Heart left ventricle (tissue), 16 donors: ENCODE measurements at regions not wholly inside any gene's neighbourhood (a gene's known extent, or its start where the extent isn't known, plus 50 kb on each side); places are given as distances from the start of the nearest gene placed in this dataset.
"Not testable (repeated sequence)": the region's sequence is repeated elsewhere in the genome, so short reads cannot be mapped to it uniquely, and the experiment has no call there.

Experiments used
- ATAC-seq, 4 donors: fragments of 200-7000 bp; cut with Tn5 transposase; one replicate each; pipeline ENCODE4 v1.9.1; 2020 to 2022; ENCODE audit warnings: moderate library complexity in 4 of 4, mild to moderate bottlenecking in 3 of 4, moderate number of reproducible peaks in 1 of 4
- DNase-seq, 5 donors: peaks; one replicate each; pipeline ENCODE4 v3.0.0-alpha.2; 2020
- H3K27ac ChIP-seq, 12 donors: fragments of 200-600 bp; sonication (generic) in 4 of 12; one replicate each; pipeline versions ENCODE4 v1.5.0 to v1.8.0; 2016 to 2022; ENCODE audit warnings: mild to moderate bottlenecking in 2 of 12
- H3K27me3 ChIP-seq, 9 donors: fragments of 200-600 bp; sonication (generic) in 2 of 9; one replicate each; pipeline versions ENCODE4 v1.5.1 to v1.8.0; 2016 to 2022; ENCODE audit warnings: mild to moderate bottlenecking in 3 of 9
- H3K36me3 ChIP-seq, 9 donors: fragments of 200-600 bp; sonication (generic) in 2 of 9; one replicate each; pipeline versions ENCODE4 v1.5.0 to v1.8.0; 2018 to 2022; ENCODE audit warnings: mild to moderate bottlenecking in 2 of 9
- H3K4me1 ChIP-seq, 12 donors: fragments of 200-600 bp; sonication (generic) in 4 of 12; one replicate each; pipeline versions ENCODE4 v1.5.0 to v1.8.0; 2016 to 2022; ENCODE audit warnings: mild to moderate bottlenecking in 3 of 12
- H3K4me3 ChIP-seq, 12 donors: fragments of 200-600 bp; sonication (generic) in 4 of 12; one replicate each; pipeline versions ENCODE4 v1.5.0 to v1.8.0; 2017 to 2022; ENCODE audit warnings: mild to moderate bottlenecking in 9 of 12, moderate library complexity in 4 of 12
- H3K9me3 ChIP-seq, 12 donors: fragments of 200-600 bp; sonication (generic) in 4 of 12; one replicate each; pipeline versions ENCODE4 v1.5.0 to v1.8.0; 2016 to 2022; ENCODE audit warnings: mild to moderate bottlenecking in 1 of 12
- CTCF ChIP-seq, 12 donors: fragments of 200-600 bp; sonication (generic) in 4 of 12; IDR thresholded peaks; one replicate each; pipeline versions ENCODE4 v1.5.0 to v1.8.0; 2018 to 2022; ENCODE audit warnings: antibody characterized with exemption in 12 of 12, mild to moderate bottlenecking in 5 of 12
- POLR2A ChIP-seq, 2 donors: fragments of 450-650 bp; IDR thresholded peaks; one replicate each; pipeline ENCODE4 v1.6.1; 2017; ENCODE audit warnings: antibody characterized with exemption in 2 of 2, mild to moderate bottlenecking in 2 of 2, moderate library complexity in 2 of 2
- WGBS, 4 donors: extraction: QIAGEN DNeasy Blood & Tissue Kit in 2 of 4; methylation state at CpG; one replicate each; pipeline versions ENCODE4 v1.1.5 to v1.1.7; 2013 to 2018; 5-methylcytosine and 5-hydroxymethylcytosine counted together
- intact Hi-C, 10 donors: fragments of 100-400 bp; cut with DNase I; formaldehyde crosslinking; loops; one replicate each; pipeline versions ENCODE4 v1.11.1 to v1.14.2; 2022
- donor health status: ischemic (EF 13 %, LVEDD 7.1; RV severe dilation, severe dysfunction).
- donor health status: healthy with polysubstance abuse.
- donor health status: DM: no; HTN: yes; CAD: no.
- donor health status: DM: no; HTN: no; CAD: no.
- donor health status: ischemic (EF 25% LVEDD 6.9; RV normal size, moderate dysfunction).
- donor health status: ischemic (EF 25% LVEDD 5.7; RV mildly dilated, moderate dysfunction).
- donor health status: healthy.
- donor health status: DM: yes; HTN: yes; CAD: no.
- donor health status: ischemic (EF 35%, LVEDD 5.7; RV mildly dilated, moderate dysfunction).
- donor health status: nonischemic (EF 11% LVEDD 7.7; RV severe dilation, severe dysfunction).
- donor health status: DM: yes; HTN: yes; CAD: no.
- donor health status: PGD.
- donor health status: ischemic (EF 29% LVEDD 5.4; RV normal size, mild dysfunction).
- donor health status: nonischemic (EF 23%, LVEDD 6.1; RV moderate dilation, normal function).

GRCh38 chr4:107449611-107450369, 270.2 kb downstream of the PAPSS1 start:
- no peaks in the 10 kb centered on the region for H3K9me3 ChIP-seq
- TF ChIP-seq POLR2A (IDR thresholded peaks at IDR 0.05) (no peak), CTCF (IDR thresholded peaks at IDR 0.05) (no peak)
- intact Hi-C loops = no loop called here

GRCh38 chr4:107442538-107443111, 277.4 kb downstream of the PAPSS1 start:
- TF ChIP-seq POLR2A (IDR thresholded peaks at IDR 0.05) (no peak), CTCF (IDR thresholded peaks at IDR 0.05) (no peak)
- Histone ChIP-seq H3K4me1 (no peaks in the 10 kb centered on the region), H3K36me3 (no peaks in the 10 kb centered on the region), H3K27me3 (no peaks in the 10 kb centered on the region), H3K9me3 (peaks cover 0 to 6% (median 0%) of the 10 kb centered on the region in 12 donors), H3K4me3 (no peak overlapping the region), H3K27ac (no peak overlapping the region)
- WGBS, 4 donors = 84 to 95% (median 94%) methylated on average over 3 of the region's 3 CpGs
- intact Hi-C loops = no loop called here
- no peak for ATAC-seq
- DNase-seq = no peak

More at GRCh38 chr4:107449611-107450369, 270.2 kb downstream of the PAPSS1 start:
- H3K27ac ChIP-seq = peak overlapping the region in 1 of 12 donors; percentile 7
- DNase-seq = no peak
- no peaks in the 10 kb centered on the region for H3K36me3 ChIP-seq
- no peak for ATAC-seq
- H3K4me1 ChIP-seq = peaks cover 0 to 3% (median 0%) of the 10 kb centered on the region in 12 donors
- WGBS, 4 donors = 50 to 64% (median 62%) methylated on average over 4 of the region's 4 CpGs
- H3K4me3 ChIP-seq = no peak overlapping the region
- H3K27me3 ChIP-seq = no peaks in the 10 kb centered on the region

- Histone ChIP-seq H3K4me3 (no peak overlapping the region), H3K27ac (no peak overlapping the region), H3K27me3 (no peaks in the 10 kb centered on the region), H3K36me3 (no peaks in the 10 kb centered on the region), H3K9me3 (peaks cover 0 to 6% (median 0%) of the 10 kb centered on the region in 12 donors), H3K4me1 (no peaks in the 10 kb centered on the region)
- 82 to 96% (median 89%) methylated on average over 3 of the region's 3 CpGs for WGBS, 4 donors
- ATAC-seq = no peak
- intact Hi-C loops = no loop called here
- no peak for TF ChIP-seq POLR2A (IDR thresholded peaks at IDR 0.05)
- TF ChIP-seq CTCF (IDR thresholded peaks at IDR 0.05) = no peak
- DNase-seq = no peak
These were observed 280.6 kb downstream of the PAPSS1 start for GRCh38 chr4:107439401-107439800.

GRCh38 chr4:107436471-107436870, 283.6 kb downstream of the PAPSS1 start:
- H3K9me3 ChIP-seq, H3K4me3 ChIP-seq, DNase-seq, H3K4me1 ChIP-seq, H3K27me3 ChIP-seq, H3K27ac ChIP-seq, H3K36me3 ChIP-seq, ATAC-seq, intact Hi-C loops: not testable (repeated sequence)
- 43 to 52% (median 46%) methylated on average over 1 of the region's 1 CpG for WGBS, 4 donors
